Karpas-422 (cell line): ENCODE measurements at regions not wholly inside any gene's neighbourhood (a gene's known extent, or its start where the extent isn't known, plus 50 kb on each side); places are given as distances from the start of the nearest gene placed in this dataset.

Source experiments
- DNase-seq: peaks from one replicate; pipeline ENCODE4 v3.0.0-alpha.2; 2015
- H2AFZ ChIP-seq: fragments of 200-600 bp; sonication (generic); 2 replicates; pipeline ENCODE4 v1.6.1; 2014; ENCODE audit warnings: antibody characterized with exemption, low read length, mixed read lengths
- H3K27ac ChIP-seq: fragments of 200-600 bp; sonication (generic); 2 replicates; pipeline ENCODE4 v1.5.1; 2014; ENCODE audit warnings: mild to moderate bottlenecking, low read length, moderate library complexity
- H3K27me3 ChIP-seq: fragments of 200-600 bp; sonication (generic); 2 replicates; pipeline ENCODE4 v1.6.1; 2014; ENCODE audit warnings: low read length, mixed read lengths
- H3K36me3 ChIP-seq: fragments of 200-600 bp; sonication (generic); 2 replicates; pipeline ENCODE4 v1.6.1; 2014; ENCODE audit warnings: low read length, mixed read lengths; ENCODE audit not compliant: insufficient read depth
- H3K4me1 ChIP-seq: fragments of 200-600 bp; sonication (generic); 2 replicates; pipeline ENCODE4 v1.6.1; 2014; ENCODE audit warnings: mild to moderate bottlenecking, low read length, mixed read lengths
- H3K4me2 ChIP-seq: fragments of 200-600 bp; sonication (generic); 2 replicates; pipeline ENCODE4 v1.6.1; 2014; ENCODE audit warnings: low read length, low read depth, mild to moderate bottlenecking; ENCODE audit not compliant: poor library complexity, severe bottlenecking
- H3K4me3 ChIP-seq: fragments of 200-600 bp; sonication (generic); 2 replicates; pipeline ENCODE4 v1.5.1; 2014; ENCODE audit warnings: mild to moderate bottlenecking, antibody characterized with exemption, low read length, mixed read lengths
- H3K79me2 ChIP-seq: fragments of 200-600 bp; sonication (generic); 2 replicates; pipeline ENCODE4 v1.6.1; 2014; ENCODE audit warnings: mild to moderate bottlenecking, low read length, mixed read lengths
- H3K9ac ChIP-seq: fragments of 200-600 bp; sonication (generic); 2 replicates; pipeline ENCODE4 v1.6.0; 2014; ENCODE audit warnings: low read length
- H3K9me2 ChIP-seq: fragments of 200-600 bp; sonication (generic), shearing (Covaris generic); replicated peaks from 2 replicates; pipeline ENCODE4 v1.6.0; 2014; ENCODE audit warnings: mild to moderate bottlenecking, low read length, moderate library complexity; ENCODE audit not compliant: insufficient read depth
- H3K9me3 ChIP-seq: fragments of 300-700, 200-600 bp; sonication (generic); 2 replicates; pipeline ENCODE4 v1.6.1; 2014; ENCODE audit warnings: low read length, mixed read lengths
- H4K20me1 ChIP-seq: fragments of 200-600 bp; sonication (generic); 2 replicates; pipeline ENCODE4 v1.6.1; 2014; ENCODE audit warnings: mild to moderate bottlenecking, antibody characterized with exemption, low read length, low read depth; ENCODE audit not compliant: insufficient read depth

DNA sequence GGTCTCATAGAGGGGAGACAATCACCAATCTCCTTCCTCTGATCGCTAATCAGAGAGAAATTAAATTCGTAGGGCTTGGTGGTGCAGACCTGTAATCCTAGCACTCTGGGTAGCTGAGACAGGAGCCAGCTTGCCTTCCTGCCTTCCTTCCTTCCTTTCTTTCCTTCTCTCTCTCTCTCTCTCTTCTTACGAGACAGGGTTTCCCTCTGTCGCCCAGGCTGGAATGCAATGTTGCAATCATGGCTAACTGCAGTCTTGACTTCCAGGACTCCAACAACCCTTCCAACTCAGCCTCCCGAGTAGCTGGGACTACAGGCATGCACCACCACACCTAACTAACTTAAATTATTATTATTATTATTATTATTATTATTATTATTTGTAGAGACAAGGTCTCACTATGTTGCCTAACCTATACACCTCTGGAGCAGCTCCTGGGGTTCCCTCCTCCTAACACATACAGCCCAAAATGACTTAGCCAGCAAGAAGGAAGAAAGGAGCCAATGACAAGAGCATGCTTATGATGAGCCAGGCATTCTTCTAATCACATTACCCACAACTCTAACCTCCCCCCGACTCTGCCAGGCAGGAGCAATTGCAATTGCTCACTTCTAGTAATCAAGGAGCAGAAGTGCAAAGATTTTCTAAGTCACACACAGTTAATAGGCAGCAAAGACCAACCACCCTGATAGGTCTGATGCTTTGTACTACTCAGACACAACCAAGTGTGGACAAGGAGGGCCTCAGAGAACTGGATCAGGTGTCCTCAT lies 105.4 kb upstream of the F3 start:
- Histone ChIP-seq H3K27ac (no peak overlapping the region), H3K36me3 (no peaks in the 10 kb centered on the region), H3K9me2 (no peaks in the 10 kb centered on the region), H3K9me3 (no peaks in the 10 kb centered on the region), H3K27me3 (no peaks in the 10 kb centered on the region), H3K79me2 (no peaks in the 10 kb centered on the region), H3K4me1 (no peaks in the 10 kb centered on the region), H2AFZ (no peak overlapping the region), H4K20me1 (no peaks in the 10 kb centered on the region), H3K4me2 (no peak overlapping the region), H3K4me3 (no peak overlapping the region), H3K9ac (no peak overlapping the region)
- peak; percentile 7 for DNase-seq

DNA sequence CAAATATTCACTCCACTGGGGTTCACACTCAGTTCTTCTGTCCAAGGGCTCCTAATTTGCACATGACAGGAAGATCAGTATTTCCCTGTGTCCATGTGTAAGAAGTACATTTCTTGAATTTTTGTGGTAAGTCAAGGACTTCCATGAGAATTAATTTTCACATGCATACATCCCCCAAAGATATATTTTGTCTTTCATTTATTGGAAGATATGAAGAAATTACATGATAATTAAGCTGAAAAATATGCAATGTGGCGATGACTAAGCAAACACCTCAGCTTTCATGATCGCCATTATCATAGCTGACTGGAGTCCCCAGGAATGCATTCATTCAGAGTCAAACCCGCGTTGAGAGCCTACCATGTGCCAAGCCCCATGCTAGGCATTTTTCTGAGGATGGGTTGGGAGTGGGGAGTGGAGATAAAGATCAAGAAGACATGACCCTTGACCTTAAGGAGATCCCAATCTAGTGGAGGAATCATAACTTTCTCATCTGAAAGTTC lies 104.6 kb upstream of the F3 start:
- no peak overlapping the region for H2AFZ ChIP-seq
- H3K79me2 ChIP-seq, result no peaks in the 10 kb centered on the region
- no peak for DNase-seq
- no peaks in the 10 kb centered on the region for H3K4me1 ChIP-seq
- no peak overlapping the region for H3K9ac ChIP-seq
- H3K27me3 ChIP-seq, result no peaks in the 10 kb centered on the region
- no peaks in the 10 kb centered on the region for H3K36me3 ChIP-seq
- no peak overlapping the region for H3K4me3 ChIP-seq
- no peak overlapping the region for H3K4me2 ChIP-seq
- H3K9me3 ChIP-seq, result no peaks in the 10 kb centered on the region
- no peaks in the 10 kb centered on the region for H3K9me2 ChIP-seq
- H4K20me1 ChIP-seq, result no peaks in the 10 kb centered on the region
- H3K27ac ChIP-seq, result no peak overlapping the region

DNA sequence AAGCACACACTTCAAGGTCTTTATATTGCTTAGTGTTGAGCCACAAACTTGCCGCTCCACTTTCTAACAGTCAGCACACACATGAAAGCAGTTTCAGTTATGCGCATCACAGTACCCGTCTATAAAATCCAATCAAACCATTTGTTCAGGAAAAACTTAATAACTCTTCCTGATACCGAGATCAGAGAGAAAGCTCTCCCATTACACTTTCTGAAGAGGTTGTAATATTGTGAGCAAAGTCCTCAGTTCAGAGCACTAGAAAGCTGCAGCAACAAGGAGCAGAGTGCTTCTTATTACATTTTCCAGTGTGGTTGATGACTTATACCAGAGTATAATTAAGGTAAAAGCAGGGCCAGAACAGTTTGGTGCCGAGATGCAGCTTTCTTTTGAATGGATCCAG lies 102.8 kb upstream of the F3 start:
- no peaks in the 10 kb centered on the region for H3K27me3 ChIP-seq

DNA sequence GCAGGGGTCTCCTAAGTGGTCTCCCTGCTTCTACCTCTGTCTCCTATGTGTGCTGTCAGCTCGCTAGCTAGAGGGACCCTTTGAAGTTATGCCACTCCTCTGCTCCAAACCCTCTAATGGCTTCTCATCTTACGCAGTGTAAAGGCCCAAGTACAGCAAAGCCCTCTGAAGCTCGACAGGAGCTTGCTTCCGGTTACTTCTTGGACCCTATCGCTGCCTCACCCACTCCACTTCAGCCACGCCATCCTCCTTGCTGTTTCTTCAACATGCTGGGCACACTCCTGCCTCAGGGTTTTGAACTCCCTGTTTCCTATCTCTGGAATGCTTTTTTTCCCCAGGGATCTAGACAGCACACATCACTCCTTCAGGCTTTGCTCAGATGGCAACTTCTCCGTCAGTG lies 102.3 kb upstream of the F3 start:
- Histone ChIP-seq H3K36me3 (no peaks in the 10 kb centered on the region), H3K79me2 (no peaks in the 10 kb centered on the region), H3K4me1 (no peaks in the 10 kb centered on the region), H3K27me3 (no peaks in the 10 kb centered on the region), H2AFZ (no peak overlapping the region), H4K20me1 (no peaks in the 10 kb centered on the region), H3K4me3 (no peak overlapping the region), H3K9me2 (no peaks in the 10 kb centered on the region), H3K4me2 (no peak overlapping the region), H3K9ac (no peak overlapping the region), H3K9me3 (no peaks in the 10 kb centered on the region), H3K27ac (no peak overlapping the region)
- DNase-seq, result no peak

More for the DNA sequence above, 102.8 kb upstream of the F3 start:
- Histone ChIP-seq H3K27ac (no peak overlapping the region), H3K9me3 (no peaks in the 10 kb centered on the region), H2AFZ (no peak overlapping the region), H3K4me3 (no peak overlapping the region), H3K4me2 (no peak overlapping the region), H3K36me3 (no peaks in the 10 kb centered on the region), H4K20me1 (no peaks in the 10 kb centered on the region), H3K79me2 (no peaks in the 10 kb centered on the region), H3K9ac (no peak overlapping the region), H3K9me2 (no peaks in the 10 kb centered on the region), H3K4me1 (no peaks in the 10 kb centered on the region)
- DNase-seq, result no peak

DNA sequence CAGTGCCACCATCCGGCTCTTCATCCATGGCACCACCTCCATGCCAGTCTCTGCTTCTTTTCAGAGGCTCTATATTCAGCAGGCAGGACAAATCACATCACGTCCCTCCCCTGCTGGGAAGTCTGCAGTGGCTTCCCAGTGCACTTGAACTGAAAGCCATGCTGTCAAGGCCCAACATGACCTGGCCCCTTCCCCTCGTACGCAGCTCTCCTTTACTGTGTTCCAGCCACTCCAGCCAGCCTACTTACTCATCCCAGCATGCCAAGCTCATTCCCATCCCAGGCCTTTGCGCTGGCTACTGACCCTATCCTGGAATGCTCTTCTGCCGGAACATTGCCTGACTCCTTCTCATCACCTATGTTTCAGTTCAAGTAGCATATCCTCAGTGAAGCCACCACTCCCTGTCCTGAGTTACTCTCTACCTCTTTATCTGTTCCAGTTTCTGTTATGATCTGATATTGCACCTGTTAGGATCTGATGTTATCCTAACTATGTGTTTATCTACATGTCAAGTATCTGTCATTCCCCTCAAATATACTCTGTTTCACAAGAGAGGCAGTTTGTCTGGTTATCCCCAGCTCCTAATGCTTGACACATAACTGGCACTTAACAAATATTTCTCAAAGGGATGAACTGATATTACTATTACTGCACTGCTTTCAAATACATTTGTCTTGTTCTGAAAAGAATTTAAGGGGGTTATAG lies 101.2 kb upstream of the F3 start:
- H3K27me3 ChIP-seq, result no peaks in the 10 kb centered on the region
- no peak overlapping the region for H3K4me3 ChIP-seq
- H3K36me3 ChIP-seq, result no peaks in the 10 kb centered on the region
- no peak for DNase-seq
- no peak overlapping the region for H2AFZ ChIP-seq
- H3K4me2 ChIP-seq, result no peak overlapping the region
- no peaks in the 10 kb centered on the region for H4K20me1 ChIP-seq
- no peak overlapping the region for H3K27ac ChIP-seq
- no peaks in the 10 kb centered on the region for H3K4me1 ChIP-seq
- H3K9me3 ChIP-seq, result no peaks in the 10 kb centered on the region
- H3K9ac ChIP-seq, result no peak overlapping the region
- no peaks in the 10 kb centered on the region for H3K79me2 ChIP-seq
- no peaks in the 10 kb centered on the region for H3K9me2 ChIP-seq

DNA sequence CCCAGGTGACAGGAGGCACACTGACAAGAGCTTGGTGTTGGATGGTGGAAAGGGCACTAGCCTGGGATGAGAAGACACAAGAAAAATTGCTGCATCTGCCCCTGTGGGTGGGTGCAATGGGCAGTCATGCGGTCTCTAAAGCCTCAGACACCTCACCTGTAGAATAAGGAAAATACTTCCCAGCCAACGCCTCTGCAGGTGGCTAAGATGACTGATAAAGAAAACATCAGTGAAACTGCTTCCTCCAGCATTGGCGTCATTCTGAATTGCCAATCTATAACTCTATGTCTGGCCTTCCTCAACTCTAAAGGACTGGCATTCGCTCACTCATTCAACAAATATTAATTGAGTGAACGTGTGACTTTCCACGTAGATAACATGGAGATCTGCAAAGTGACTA lies 100.4 kb upstream of the F3 start:
- Histone ChIP-seq H3K79me2 (no peaks in the 10 kb centered on the region), H2AFZ (no peak overlapping the region), H3K9me2 (no peaks in the 10 kb centered on the region), H3K4me1 (no peaks in the 10 kb centered on the region), H3K4me2 (no peak overlapping the region), H3K27ac (no peak overlapping the region), H3K9ac (no peak overlapping the region), H3K36me3 (no peaks in the 10 kb centered on the region), H4K20me1 (no peaks in the 10 kb centered on the region), H3K27me3 (no peaks in the 10 kb centered on the region), H3K9me3 (no peaks in the 10 kb centered on the region), H3K4me3 (no peak overlapping the region)
- no peak for DNase-seq

DNA sequence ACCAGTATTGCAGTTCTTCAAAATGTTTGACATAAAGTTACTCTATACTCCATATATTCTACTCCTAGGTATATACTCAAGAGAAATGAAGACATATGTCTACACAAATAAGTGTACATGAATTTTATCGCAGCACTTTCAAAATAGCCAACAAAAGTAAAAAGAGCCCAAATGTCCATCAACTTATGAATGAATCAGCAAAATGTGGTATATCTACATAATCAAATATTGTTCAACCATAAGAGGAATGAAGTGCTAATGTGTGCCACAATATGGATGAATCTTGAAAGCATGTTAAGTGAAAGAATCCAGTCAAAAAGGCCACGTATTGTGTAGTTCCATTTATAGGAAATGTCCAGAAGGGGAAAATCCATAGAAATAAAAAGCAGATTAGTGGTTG lies 98.6 kb upstream of the F3 start:
- Histone ChIP-seq H3K4me1 (no peaks in the 10 kb centered on the region), H3K27me3 (no peaks in the 10 kb centered on the region), H3K9ac (no peak overlapping the region), H3K9me3 (no peaks in the 10 kb centered on the region), H3K27ac (no peak overlapping the region), H2AFZ (no peak overlapping the region), H3K36me3 (no peaks in the 10 kb centered on the region), H3K4me3 (no peak overlapping the region), H4K20me1 (no peaks in the 10 kb centered on the region), H3K9me2 (no peaks in the 10 kb centered on the region), H3K79me2 (no peaks in the 10 kb centered on the region), H3K4me2 (no peak overlapping the region)
- DNase-seq, result no peak

DNA sequence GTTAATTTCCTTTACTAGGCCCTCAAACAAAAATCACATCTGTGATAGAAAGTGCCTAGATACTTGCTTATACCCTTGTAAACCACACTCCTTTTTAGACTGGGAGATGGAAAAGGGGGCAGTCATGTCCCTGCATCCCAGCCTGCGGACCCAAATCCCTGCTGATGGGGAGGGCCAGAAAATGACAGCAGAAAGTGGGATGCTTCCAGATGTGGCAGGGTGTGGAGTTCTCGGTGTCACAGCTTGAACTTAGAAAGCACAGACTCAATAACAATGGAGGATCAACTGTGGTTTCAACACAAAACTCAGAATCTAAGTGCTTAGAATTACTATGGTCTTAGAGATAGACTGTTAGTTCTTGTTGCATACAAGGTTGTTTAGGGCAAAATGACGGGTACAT lies 95.6 kb upstream of the F3 start:
- Histone ChIP-seq H3K36me3 (no peaks in the 10 kb centered on the region), H3K9me2 (no peaks in the 10 kb centered on the region), H3K9ac (no peak overlapping the region), H3K79me2 (no peaks in the 10 kb centered on the region), H2AFZ (no peak overlapping the region), H4K20me1 (no peaks in the 10 kb centered on the region), H3K9me3 (no peaks in the 10 kb centered on the region), H3K27ac (no peak overlapping the region), H3K4me2 (no peak overlapping the region), H3K4me1 (no peaks in the 10 kb centered on the region), H3K27me3 (no peaks in the 10 kb centered on the region), H3K4me3 (no peak overlapping the region)
- DNase-seq, result no peak
